HEK293 (cell line): ENCODE measurements at regions not wholly inside any gene's neighbourhood (a gene's known extent, or its start where the extent isn't known, plus 50 kb on each side); places are given as distances from the start of the nearest gene placed in this dataset.

Experiments
- GLI4 ChIP-seq: fragments of 450-650 bp; formaldehyde crosslinking; IDR thresholded peaks from 2 replicates; pipeline ENCODE4 v1.5.1; 2016; ENCODE audit warnings: missing biosample characterization, missing genetic modification characterization
- KLF9 ChIP-seq: fragments of 450-650 bp; formaldehyde crosslinking; IDR thresholded peaks from 2 replicates; pipeline ENCODE4 v1.5.1; 2016; ENCODE audit warnings: missing biosample characterization, missing genetic modification characterization, low read depth
- SETDB1 ChIP-seq: IDR thresholded peaks from one replicate; pipeline ENCODE4 v1.6.1; 2017; ENCODE audit warnings: mild to moderate bottlenecking, low read length, moderate library complexity, mixed read lengths; ENCODE audit not compliant: insufficient read length
- YY1 ChIP-seq: fragments of 450-650 bp; formaldehyde crosslinking; IDR thresholded peaks from 2 replicates; pipeline ENCODE4 v1.5.1; 2018; ENCODE audit warnings: missing biosample characterization, missing genetic modification characterization
- ZBTB8A ChIP-seq: fragments of 450-650 bp; formaldehyde crosslinking; IDR thresholded peaks from 2 replicates; pipeline ENCODE4 v1.5.1; 2016; ENCODE audit warnings: missing biosample characterization, missing genetic modification characterization
- ZNF239 ChIP-seq: fragments of 450-650 bp; formaldehyde crosslinking; IDR thresholded peaks from 2 replicates; pipeline ENCODE4 v1.5.1; 2016; ENCODE audit warnings: missing biosample characterization, missing genetic modification characterization
- ZNF558 ChIP-seq: fragments of 450-650 bp; formaldehyde crosslinking; IDR thresholded peaks from 2 replicates; pipeline ENCODE4 v1.5.1; 2016; ENCODE audit warnings: missing biosample characterization, missing genetic modification characterization
- ZNF560 ChIP-seq: fragments of 450-650 bp; formaldehyde crosslinking; IDR thresholded peaks from 2 replicates; pipeline ENCODE4 v1.5.1; 2017; ENCODE audit warnings: missing biosample characterization, missing genetic modification characterization, borderline replicate concordance
- TF ChIP-seq, protein P1 (sequence below): fragments of 450-650 bp; formaldehyde crosslinking; IDR thresholded peaks from 2 replicates; pipeline ENCODE4 v1.5.1; 2016; ENCODE audit warnings: missing biosample characterization, missing genetic modification characterization
- TF ChIP-seq, protein P2 (sequence below): fragments of 450-650 bp; formaldehyde crosslinking; IDR thresholded peaks from 2 replicates; pipeline ENCODE4 v1.5.1; 2016; ENCODE audit warnings: missing biosample characterization, missing genetic modification characterization, low read depth

DNA sequence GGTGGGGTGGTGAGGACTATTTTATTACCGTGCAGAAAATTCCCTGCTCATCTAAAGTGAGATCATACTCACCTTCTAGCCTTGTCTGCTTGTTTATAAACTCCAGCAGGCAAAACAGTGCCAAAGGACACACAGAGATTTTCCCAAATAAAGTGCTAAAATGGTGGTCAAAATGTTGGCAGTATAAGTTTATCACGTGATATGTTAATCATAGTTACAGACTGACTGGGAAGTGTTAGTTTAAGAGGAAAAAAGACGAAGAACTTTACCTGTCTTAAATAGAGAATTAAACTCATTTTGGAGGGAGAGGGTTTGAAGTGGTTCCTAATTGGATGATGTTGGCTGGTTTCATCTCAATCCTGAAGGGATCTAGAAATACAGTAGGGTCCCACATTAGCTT is 691.7 kb upstream of the FANCL start:
- TF ChIP-seq, protein P1, sequence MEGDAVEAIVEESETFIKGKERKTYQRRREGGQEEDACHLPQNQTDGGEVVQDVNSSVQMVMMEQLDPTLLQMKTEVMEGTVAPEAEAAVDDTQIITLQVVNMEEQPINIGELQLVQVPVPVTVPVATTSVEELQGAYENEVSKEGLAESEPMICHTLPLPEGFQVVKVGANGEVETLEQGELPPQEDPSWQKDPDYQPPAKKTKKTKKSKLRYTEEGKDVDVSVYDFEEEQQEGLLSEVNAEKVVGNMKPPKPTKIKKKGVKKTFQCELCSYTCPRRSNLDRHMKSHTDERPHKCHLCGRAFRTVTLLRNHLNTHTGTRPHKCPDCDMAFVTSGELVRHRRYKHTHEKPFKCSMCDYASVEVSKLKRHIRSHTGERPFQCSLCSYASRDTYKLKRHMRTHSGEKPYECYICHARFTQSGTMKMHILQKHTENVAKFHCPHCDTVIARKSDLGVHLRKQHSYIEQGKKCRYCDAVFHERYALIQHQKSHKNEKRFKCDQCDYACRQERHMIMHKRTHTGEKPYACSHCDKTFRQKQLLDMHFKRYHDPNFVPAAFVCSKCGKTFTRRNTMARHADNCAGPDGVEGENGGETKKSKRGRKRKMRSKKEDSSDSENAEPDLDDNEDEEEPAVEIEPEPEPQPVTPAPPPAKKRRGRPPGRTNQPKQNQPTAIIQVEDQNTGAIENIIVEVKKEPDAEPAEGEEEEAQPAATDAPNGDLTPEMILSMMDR (tag by site-specific recombination): no peak
- TF ChIP-seq, protein P2, sequence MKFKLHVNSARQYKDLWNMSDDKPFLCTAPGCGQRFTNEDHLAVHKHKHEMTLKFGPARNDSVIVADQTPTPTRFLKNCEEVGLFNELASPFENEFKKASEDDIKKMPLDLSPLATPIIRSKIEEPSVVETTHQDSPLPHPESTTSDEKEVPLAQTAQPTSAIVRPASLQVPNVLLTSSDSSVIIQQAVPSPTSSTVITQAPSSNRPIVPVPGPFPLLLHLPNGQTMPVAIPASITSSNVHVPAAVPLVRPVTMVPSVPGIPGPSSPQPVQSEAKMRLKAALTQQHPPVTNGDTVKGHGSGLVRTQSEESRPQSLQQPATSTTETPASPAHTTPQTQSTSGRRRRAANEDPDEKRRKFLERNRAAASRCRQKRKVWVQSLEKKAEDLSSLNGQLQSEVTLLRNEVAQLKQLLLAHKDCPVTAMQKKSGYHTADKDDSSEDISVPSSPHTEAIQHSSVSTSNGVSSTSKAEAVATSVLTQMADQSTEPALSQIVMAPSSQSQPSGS (tag by site-specific recombination): no peak
- TF ChIP-seq ZNF560 (tag by site-specific recombination) (no peak), YY1 (tag by site-specific recombination) (no peak), ZBTB8A (tag by site-specific recombination) (no peak), GLI4 (no peak), ZNF239 (tag by site-specific recombination) (no peak), ZNF558 (tag by site-specific recombination) (no peak), SETDB1 (no peak), KLF9 (tag by site-specific recombination) (no peak)
